ENCODE measurements at regions not wholly inside any gene's neighbourhood (a gene's known extent, or its start where the extent isn't known, plus 50 kb on each side); places are given as distances from the start of the nearest gene placed in this dataset.

- H3K27me3 ChIP-seq = no peaks in the 10 kb centered on the region
- ATAC-seq (no peak), DNase-seq (no peak)
- no peaks in the 10 kb centered on the region for H3K9me3 ChIP-seq
- H3K4me3 ChIP-seq = no peak overlapping the region
- no peaks in the 10 kb centered on the region for H3K36me3 ChIP-seq
- H3K4me1 ChIP-seq = no peaks in the 10 kb centered on the region
- H3K27ac ChIP-seq = no peak overlapping the region
- TF ChIP-seq CTCF (IDR thresholded peaks at IDR 0.05) = no peak
- intact Hi-C loops (cut with DNase I) = no loop called here
Observed at GRCh38 chr4:24006269-24006668, 116.4 kb upstream of the PPARGC1A start.

GRCh38 chr4:24003926-24004325 is 114.1 kb upstream of the PPARGC1A start:
- Histone ChIP-seq H3K36me3 (no peaks in the 10 kb centered on the region), H3K9me3 (no peaks in the 10 kb centered on the region), H3K27me3 (no peaks in the 10 kb centered on the region), H3K4me3 (no peak overlapping the region), H3K4me1 (no peaks in the 10 kb centered on the region), H3K27ac (no peak overlapping the region)
- no peak for TF ChIP-seq CTCF (IDR thresholded peaks at IDR 0.05)
- intact Hi-C loops (cut with DNase I) = no loop called here
- DNase-seq (no peak), ATAC-seq (no peak)

GRCh38 chr4:24003496-24003895 is 113.6 kb upstream of the PPARGC1A start:
- ATAC-seq (no peak), DNase-seq (no peak)
- no peaks in the 10 kb centered on the region for H3K36me3 ChIP-seq
- H3K4me1 ChIP-seq = no peaks in the 10 kb centered on the region
- no peaks in the 10 kb centered on the region for H3K27me3 ChIP-seq
- no peaks in the 10 kb centered on the region for H3K9me3 ChIP-seq
- H3K27ac ChIP-seq = no peak overlapping the region
- no peak for TF ChIP-seq CTCF (IDR thresholded peaks at IDR 0.05)
- intact Hi-C loops (cut with DNase I) = no loop called here
- H3K4me3 ChIP-seq = no peak overlapping the region

GRCh38 chr4:24002330-24002966 is 112.6 kb upstream of the PPARGC1A start:
- no peak for TF ChIP-seq CTCF (IDR thresholded peaks at IDR 0.05)
- H3K4me3 ChIP-seq = no peak overlapping the region
- H3K36me3 ChIP-seq = no peaks in the 10 kb centered on the region
- no peaks in the 10 kb centered on the region for H3K9me3 ChIP-seq
- intact Hi-C loops (cut with DNase I) = no loop called here
- no peak for ATAC-seq
- H3K27me3 ChIP-seq = no peaks in the 10 kb centered on the region
- no peak overlapping the region for H3K27ac ChIP-seq
- H3K4me1 ChIP-seq = no peaks in the 10 kb centered on the region
- no peak for DNase-seq

- Histone ChIP-seq H3K27ac (no peak overlapping the region), H3K4me1 (no peaks in the 10 kb centered on the region), H3K36me3 (no peaks in the 10 kb centered on the region), H3K4me3 (no peak overlapping the region), H3K27me3 (no peaks in the 10 kb centered on the region), H3K9me3 (no peaks in the 10 kb centered on the region)
- DNase-seq (no peak), ATAC-seq (no peak)
- no peak for TF ChIP-seq CTCF (IDR thresholded peaks at IDR 0.05)
- intact Hi-C loops (cut with DNase I) = no loop called here
Observed at GRCh38 chr4:24001486-24002329, 111.9 kb upstream of the PPARGC1A start.
